ENCODE measurements at regions not wholly inside any gene's neighbourhood (a gene's known extent, or its start where the extent isn't known, plus 50 kb on each side); places are given as distances from the start of the nearest gene placed in this dataset.

DNA sequence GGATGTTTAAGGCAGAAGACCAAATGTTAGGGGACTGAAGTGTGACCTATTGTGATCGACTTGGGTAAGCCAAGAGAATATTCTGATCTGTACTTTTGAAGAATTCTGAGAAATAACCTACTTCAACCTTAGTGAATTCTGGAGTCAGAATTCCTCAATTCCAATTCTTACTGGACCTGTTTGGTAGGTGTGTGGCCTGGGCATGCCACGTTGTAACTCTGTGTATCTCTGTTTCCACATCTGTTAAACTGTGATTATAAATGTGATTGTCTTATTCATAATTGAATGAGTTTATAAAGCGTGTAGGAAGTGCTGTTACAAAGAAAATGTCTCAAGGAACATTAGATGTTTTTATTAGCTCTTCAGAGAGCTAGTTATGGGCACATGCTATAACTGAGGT is 64.5 kb downstream of the TUSC1 start:
- H3K27me3 ChIP-seq (ENCODE audit: control insufficient read depth in 1 of 2, insufficient read depth in 2 of 2, low read length in 2 of 2): no peaks in the 10 kb centered on the region
- H3K4me3 ChIP-seq (ENCODE audit: low read depth in 1 of 2, low read length in 2 of 2): no peak overlapping the region
- no peaks in the 10 kb centered on the region for H3K9me3 ChIP-seq (ENCODE audit: low read length)
- no peak overlapping the region for H3K9ac ChIP-seq (ENCODE audit: low read length)
- H3K27ac ChIP-seq (ENCODE audit: low read depth, low read length): no peak overlapping the region
- no peaks in the 10 kb centered on the region for H3K4me1 ChIP-seq (ENCODE audit: insufficient read depth, low read length)
- no peaks in the 10 kb centered on the region for H3K36me3 ChIP-seq (ENCODE audit: insufficient read depth, low read length)

DNA sequence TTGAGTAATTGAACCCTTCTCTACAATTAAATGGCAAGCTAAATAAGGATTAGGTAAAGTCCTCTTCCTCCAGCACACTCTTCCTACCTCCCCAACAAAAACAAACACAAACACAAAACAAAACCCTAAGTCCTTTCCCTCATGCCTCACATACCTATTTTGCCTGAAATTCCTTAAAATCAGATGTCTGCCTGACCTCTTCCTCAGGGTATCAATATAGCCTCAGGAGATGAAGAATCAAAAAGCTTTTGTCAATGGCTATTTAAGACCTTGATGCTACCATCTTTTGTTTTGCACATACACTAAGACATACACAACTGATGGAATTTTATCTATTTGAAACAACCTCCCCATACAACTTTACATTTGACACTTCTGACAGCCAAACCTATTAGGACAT is 75.1 kb downstream of the TUSC1 start:
- no peak overlapping the region for H3K9ac ChIP-seq (ENCODE audit: low read length)
- no peaks in the 10 kb centered on the region for H3K27me3 ChIP-seq (ENCODE audit: control insufficient read depth in 1 of 2, insufficient read depth in 2 of 2, low read length in 2 of 2)
- H3K9me3 ChIP-seq (ENCODE audit: low read length): no peaks in the 10 kb centered on the region
- H3K27ac ChIP-seq (ENCODE audit: low read depth, low read length): no peak overlapping the region
- no peaks in the 10 kb centered on the region for H3K36me3 ChIP-seq (ENCODE audit: insufficient read depth, low read length)
- H3K4me1 ChIP-seq (ENCODE audit: insufficient read depth, low read length): peaks cover 7% of the 10 kb centered on the region
- H3K4me3 ChIP-seq (ENCODE audit: low read depth in 1 of 2, low read length in 2 of 2): no peak overlapping the region

DNA sequence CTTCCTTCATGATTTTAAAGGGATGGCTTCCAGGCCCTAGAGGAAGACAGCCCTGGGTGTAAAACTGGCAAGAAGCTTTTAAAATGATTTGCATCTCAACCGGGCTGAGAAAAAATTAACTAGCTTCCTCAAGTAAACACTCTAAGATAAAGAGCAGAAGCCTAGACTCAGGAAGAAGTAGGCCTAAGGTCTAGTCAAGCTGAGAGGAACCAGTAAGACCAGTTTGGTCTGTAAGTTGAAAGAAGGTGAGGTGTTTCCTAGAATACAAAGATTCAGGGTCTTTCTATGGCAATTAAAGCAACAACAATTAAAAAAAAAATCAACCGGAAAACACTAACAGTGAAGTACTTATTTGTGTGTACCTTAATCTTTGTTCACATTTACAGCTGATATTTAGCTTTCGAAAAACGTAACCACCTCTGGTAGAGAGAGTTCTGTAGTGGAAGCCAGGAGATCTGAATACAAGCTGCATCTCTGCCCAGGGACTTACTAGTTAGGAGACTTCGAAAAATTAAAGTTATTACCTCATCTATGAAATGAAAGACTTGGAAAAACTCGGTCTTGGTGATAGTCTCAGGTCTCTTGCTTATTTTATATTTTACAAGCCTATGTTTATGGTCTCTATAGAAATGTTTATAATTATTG is 75.7 kb downstream of the TUSC1 start:
- H3K9ac ChIP-seq (ENCODE audit: low read length): no peak overlapping the region
- peaks cover 7% of the 10 kb centered on the region for H3K4me1 ChIP-seq (ENCODE audit: insufficient read depth, low read length)
- no peak overlapping the region for H3K27ac ChIP-seq (ENCODE audit: low read depth, low read length)
- H3K36me3 ChIP-seq (ENCODE audit: insufficient read depth, low read length): no peaks in the 10 kb centered on the region
- no peaks in the 10 kb centered on the region for H3K27me3 ChIP-seq (ENCODE audit: control insufficient read depth in 1 of 2, insufficient read depth in 2 of 2, low read length in 2 of 2)
- H3K4me3 ChIP-seq (ENCODE audit: low read depth in 1 of 2, low read length in 2 of 2): no peak overlapping the region
- no peaks in the 10 kb centered on the region for H3K9me3 ChIP-seq (ENCODE audit: low read length)

DNA sequence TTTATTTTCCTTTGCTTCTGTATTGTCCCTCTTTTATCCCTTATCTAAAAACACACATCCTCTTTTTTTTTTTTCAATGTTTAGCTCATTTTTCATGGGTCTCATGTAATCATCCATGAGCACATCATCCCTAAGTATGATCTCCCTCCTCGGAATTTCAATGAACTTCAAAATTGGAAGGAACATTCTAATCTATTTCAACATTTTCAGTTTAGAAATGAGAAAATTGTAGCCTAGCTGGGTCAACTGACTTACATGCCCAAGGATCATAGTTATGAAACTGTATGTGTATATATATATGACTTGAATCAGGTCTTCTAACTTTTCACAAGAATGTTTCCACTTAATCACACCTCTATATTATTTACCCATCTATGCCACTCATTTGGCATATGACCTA is 77.7 kb downstream of the TUSC1 start:
- H3K4me3 ChIP-seq (ENCODE audit: low read depth in 1 of 2, low read length in 2 of 2): no peak overlapping the region
- H3K9me3 ChIP-seq (ENCODE audit: low read length): no peaks in the 10 kb centered on the region
- H3K9ac ChIP-seq (ENCODE audit: low read length): no peak overlapping the region
- H3K36me3 ChIP-seq (ENCODE audit: insufficient read depth, low read length): no peaks in the 10 kb centered on the region
- peaks cover 7% of the 10 kb centered on the region for H3K4me1 ChIP-seq (ENCODE audit: insufficient read depth, low read length)
- no peaks in the 10 kb centered on the region for H3K27me3 ChIP-seq (ENCODE audit: control insufficient read depth in 1 of 2, insufficient read depth in 2 of 2, low read length in 2 of 2)
- no peak overlapping the region for H3K27ac ChIP-seq (ENCODE audit: low read depth, low read length)

DNA sequence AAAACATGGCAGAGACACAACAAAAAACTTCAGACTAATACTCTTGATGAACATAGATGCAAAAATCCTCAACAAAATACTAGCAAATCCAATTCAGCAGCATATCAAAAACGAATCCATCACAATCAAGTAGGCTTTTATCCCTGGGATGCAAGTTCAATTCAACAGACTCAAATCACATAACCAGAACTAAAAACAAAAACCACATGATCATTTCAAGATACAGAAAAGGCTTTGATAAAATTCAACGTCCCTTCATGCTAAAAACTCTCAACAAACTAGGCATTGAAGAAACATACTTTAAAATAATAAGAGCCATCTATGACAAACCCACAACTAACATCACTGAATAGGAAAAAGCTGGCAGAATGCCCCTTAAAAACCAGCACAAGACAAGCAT is 93.6 kb downstream of the TUSC1 start:
- Histone ChIP-seq H3K27ac (ENCODE audit: low read depth, low read length) (no peak overlapping the region), H3K4me1 (ENCODE audit: insufficient read depth, low read length) (no peaks in the 10 kb centered on the region), H3K9me3 (ENCODE audit: low read length) (no peaks in the 10 kb centered on the region), H3K9ac (ENCODE audit: low read length) (no peak overlapping the region), H3K36me3 (ENCODE audit: insufficient read depth, low read length) (no peaks in the 10 kb centered on the region), H3K4me3 (ENCODE audit: low read depth in 1 of 2, low read length in 2 of 2) (no peak overlapping the region), H3K27me3 (ENCODE audit: control insufficient read depth in 1 of 2, insufficient read depth in 2 of 2, low read length in 2 of 2) (no peaks in the 10 kb centered on the region)

DNA sequence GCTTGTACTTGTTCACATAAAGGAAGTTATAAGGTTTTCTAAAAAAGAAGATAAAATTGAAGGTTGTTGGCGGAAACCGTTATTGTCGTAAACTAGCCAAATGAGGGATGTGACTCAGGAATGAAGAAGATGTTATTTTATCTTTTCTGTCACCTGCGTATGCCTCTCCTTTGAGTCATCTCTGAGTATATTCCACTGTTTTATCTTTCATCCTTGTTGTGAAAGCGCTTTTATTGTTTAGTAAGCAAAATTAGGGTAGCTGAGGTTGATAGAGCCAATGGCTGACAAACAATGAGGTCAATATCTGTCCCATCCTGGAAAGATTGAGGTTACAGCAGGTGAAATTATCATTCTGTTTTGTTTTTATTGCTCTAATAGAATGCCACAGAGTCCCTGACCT is 105.0 kb downstream of the TUSC1 start:
- Histone ChIP-seq H3K4me3 (ENCODE audit: low read depth in 1 of 2, low read length in 2 of 2) (no peak overlapping the region), H3K4me1 (ENCODE audit: insufficient read depth, low read length) (no peaks in the 10 kb centered on the region), H3K27ac (ENCODE audit: low read depth, low read length) (no peak overlapping the region), H3K9me3 (ENCODE audit: low read length) (no peaks in the 10 kb centered on the region), H3K36me3 (ENCODE audit: insufficient read depth, low read length) (no peaks in the 10 kb centered on the region), H3K9ac (ENCODE audit: low read length) (no peak overlapping the region), H3K27me3 (ENCODE audit: control insufficient read depth in 1 of 2, insufficient read depth in 2 of 2, low read length in 2 of 2) (no peaks in the 10 kb centered on the region)

DNA sequence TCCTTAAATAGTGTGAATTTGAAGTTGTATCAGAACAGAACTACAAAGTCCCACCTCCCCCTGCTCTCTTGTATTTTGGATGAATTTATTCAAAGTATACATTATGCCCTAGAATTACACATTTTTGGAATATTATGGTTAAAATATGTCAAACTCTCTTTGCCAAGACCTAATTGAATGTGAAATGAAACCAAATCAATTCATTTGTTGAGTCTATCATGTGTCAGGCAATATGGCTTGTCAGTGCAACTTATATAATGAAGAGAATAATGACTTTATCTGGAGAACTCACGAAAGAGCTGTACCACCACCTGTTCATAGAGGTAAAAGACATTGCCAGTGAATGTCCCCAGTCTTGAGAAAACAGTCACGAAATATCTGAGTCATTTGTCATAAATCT is 106.8 kb downstream of the TUSC1 start:
- no peaks in the 10 kb centered on the region for H3K9me3 ChIP-seq (ENCODE audit: low read length)
- H3K36me3 ChIP-seq (ENCODE audit: insufficient read depth, low read length): no peaks in the 10 kb centered on the region
- H3K27me3 ChIP-seq (ENCODE audit: control insufficient read depth in 1 of 2, insufficient read depth in 2 of 2, low read length in 2 of 2): no peaks in the 10 kb centered on the region
- H3K27ac ChIP-seq (ENCODE audit: low read depth, low read length): no peak overlapping the region
- H3K4me1 ChIP-seq (ENCODE audit: insufficient read depth, low read length): no peaks in the 10 kb centered on the region
- H3K4me3 ChIP-seq (ENCODE audit: low read depth in 1 of 2, low read length in 2 of 2): no peak overlapping the region
- H3K9ac ChIP-seq (ENCODE audit: low read length): no peak overlapping the region

DNA sequence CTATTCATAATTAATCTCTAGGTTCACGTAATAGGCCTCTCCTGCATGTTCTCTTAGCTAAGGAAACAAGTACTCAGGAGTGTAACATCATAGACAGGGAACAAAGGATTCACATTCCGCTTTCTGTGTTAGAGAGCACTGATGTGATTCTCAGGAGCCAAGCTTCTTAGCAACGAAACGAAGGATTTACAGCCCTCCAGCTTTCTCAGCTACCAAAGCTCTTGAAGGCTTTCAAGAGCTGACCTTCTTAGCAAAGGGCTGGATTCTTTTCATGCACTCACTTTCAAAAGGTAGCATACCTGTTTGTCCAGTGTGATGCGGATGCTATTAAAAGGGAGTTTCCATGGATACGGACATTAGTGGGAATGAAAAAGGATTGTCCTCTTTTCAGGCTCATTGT is 107.4 kb downstream of the TUSC1 start:
- H3K27me3 ChIP-seq (ENCODE audit: control insufficient read depth in 1 of 2, insufficient read depth in 2 of 2, low read length in 2 of 2): no peaks in the 10 kb centered on the region
- no peaks in the 10 kb centered on the region for H3K4me1 ChIP-seq (ENCODE audit: insufficient read depth, low read length)
- H3K9ac ChIP-seq (ENCODE audit: low read length): no peak overlapping the region
- no peaks in the 10 kb centered on the region for H3K36me3 ChIP-seq (ENCODE audit: insufficient read depth, low read length)
- no peaks in the 10 kb centered on the region for H3K9me3 ChIP-seq (ENCODE audit: low read length)
- no peak overlapping the region for H3K27ac ChIP-seq (ENCODE audit: low read depth, low read length)
- no peak overlapping the region for H3K4me3 ChIP-seq (ENCODE audit: low read depth in 1 of 2, low read length in 2 of 2)

DNA sequence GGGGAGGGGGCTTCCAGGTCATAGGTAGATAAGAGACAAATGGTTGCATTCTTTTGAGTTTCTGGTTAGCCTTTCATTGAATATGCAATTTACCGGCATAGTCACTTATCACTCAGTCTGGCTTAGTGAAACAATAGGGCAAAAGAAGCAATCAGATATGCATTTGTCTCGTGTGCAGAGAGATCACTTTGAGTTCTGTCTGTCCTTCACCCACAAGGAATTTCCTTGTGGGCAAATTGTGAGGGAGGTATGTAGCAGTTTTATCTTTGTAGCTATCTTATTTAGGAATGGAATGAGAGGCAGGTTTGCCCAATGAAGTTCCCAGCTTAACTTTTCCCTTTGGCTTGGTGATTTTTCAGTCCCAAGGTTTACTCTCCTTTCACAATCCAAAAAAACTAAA is 116.1 kb downstream of the TUSC1 start:
- no peaks in the 10 kb centered on the region for H3K36me3 ChIP-seq (ENCODE audit: insufficient read depth, low read length)
- no peaks in the 10 kb centered on the region for H3K9me3 ChIP-seq (ENCODE audit: low read length)
- no peak overlapping the region for H3K9ac ChIP-seq (ENCODE audit: low read length)
- no peak overlapping the region for H3K4me3 ChIP-seq (ENCODE audit: low read depth in 1 of 2, low read length in 2 of 2)
- H3K4me1 ChIP-seq (ENCODE audit: insufficient read depth, low read length): no peaks in the 10 kb centered on the region
- H3K27me3 ChIP-seq (ENCODE audit: control insufficient read depth in 1 of 2, insufficient read depth in 2 of 2, low read length in 2 of 2): no peaks in the 10 kb centered on the region
- no peak overlapping the region for H3K27ac ChIP-seq (ENCODE audit: low read depth, low read length)

DNA sequence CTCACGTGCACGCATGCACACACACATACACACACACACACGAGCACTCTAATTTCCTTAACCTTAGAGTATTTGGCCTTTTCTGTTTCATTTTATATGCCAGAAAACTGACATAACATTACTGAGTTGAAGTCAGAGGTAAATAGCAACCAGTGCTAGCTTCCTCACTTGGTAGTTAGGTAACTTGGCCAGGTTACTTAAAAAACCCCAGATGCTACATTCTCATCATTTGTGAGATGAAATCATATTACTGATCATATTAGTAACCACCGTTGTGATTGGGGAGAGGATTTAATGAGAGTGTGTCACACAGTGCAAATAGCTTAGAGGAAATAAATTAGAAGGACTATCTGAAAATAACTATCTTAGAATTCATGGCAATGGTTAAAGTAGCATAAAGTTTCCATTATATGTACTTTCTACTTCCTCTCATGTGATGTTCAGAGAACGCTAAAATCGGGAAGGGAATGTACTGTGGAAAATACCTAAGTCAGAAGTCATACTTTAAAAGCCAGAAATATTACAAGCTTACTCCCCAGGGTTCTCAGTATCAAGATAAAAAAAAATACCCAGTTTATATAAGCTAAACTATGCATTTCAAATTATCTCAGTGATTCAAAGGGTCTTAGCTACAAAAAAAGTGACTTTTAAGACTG is 120.5 kb downstream of the TUSC1 start:
- Histone ChIP-seq H3K9ac (ENCODE audit: low read length) (no peak overlapping the region), H3K36me3 (ENCODE audit: insufficient read depth, low read length) (no peaks in the 10 kb centered on the region), H3K27me3 (ENCODE audit: control insufficient read depth in 1 of 2, insufficient read depth in 2 of 2, low read length in 2 of 2) (no peaks in the 10 kb centered on the region), H3K4me3 (ENCODE audit: low read depth in 1 of 2, low read length in 2 of 2) (no peak overlapping the region), H3K9me3 (ENCODE audit: low read length) (no peaks in the 10 kb centered on the region), H3K4me1 (ENCODE audit: insufficient read depth, low read length) (no peaks in the 10 kb centered on the region), H3K27ac (ENCODE audit: low read depth, low read length) (no peak overlapping the region)

DNA sequence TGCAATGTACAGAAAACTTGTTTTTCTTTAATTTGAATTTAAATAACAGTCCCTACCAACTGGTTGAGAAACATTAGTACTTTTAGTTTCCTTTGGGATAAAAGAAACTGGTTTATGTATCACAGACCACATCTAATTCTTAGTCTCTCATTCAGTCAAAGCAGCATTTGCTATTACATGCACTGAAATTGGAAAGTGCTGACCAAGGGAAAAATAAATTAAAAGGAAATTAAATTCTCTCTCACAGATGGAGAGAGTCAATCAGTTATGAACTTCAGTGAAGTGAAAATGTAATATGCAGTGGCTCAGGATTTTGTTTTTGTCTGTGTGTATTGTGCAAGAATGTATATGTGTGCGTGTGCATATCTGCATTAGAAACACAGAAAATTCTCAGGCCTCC is 121.7 kb downstream of the TUSC1 start:
- H3K36me3 ChIP-seq (ENCODE audit: insufficient read depth, low read length): no peaks in the 10 kb centered on the region

DNA sequence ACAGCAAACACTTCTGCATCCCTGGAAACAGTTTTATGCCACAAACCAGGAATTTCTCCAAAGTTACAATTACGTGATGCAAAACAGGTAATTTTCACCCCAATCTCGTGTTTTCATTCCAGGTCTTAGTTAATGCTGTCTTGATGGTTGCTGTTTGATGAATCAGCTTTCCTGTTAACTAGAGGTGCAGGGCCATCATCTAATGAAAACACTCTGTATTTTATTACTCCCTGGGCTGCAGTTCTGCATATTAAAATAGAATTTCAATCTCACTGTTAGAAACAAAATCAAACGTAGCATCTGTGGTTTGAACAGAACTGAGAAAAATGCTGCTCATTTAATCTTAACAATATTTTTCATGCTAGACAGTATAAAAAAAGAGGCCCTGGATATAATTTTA is 129.4 kb downstream of the TUSC1 start:
- Histone ChIP-seq H3K36me3 (ENCODE audit: insufficient read depth, low read length) (no peaks in the 10 kb centered on the region), H3K27me3 (ENCODE audit: control insufficient read depth in 1 of 2, insufficient read depth in 2 of 2, low read length in 2 of 2) (no peaks in the 10 kb centered on the region), H3K27ac (ENCODE audit: low read depth, low read length) (no peak overlapping the region), H3K9ac (ENCODE audit: low read length) (no peak overlapping the region), H3K4me3 (ENCODE audit: low read depth in 1 of 2, low read length in 2 of 2) (no peak overlapping the region), H3K9me3 (ENCODE audit: low read length) (no peaks in the 10 kb centered on the region), H3K4me1 (ENCODE audit: insufficient read depth, low read length) (no peaks in the 10 kb centered on the region)

More for the DNA sequence above, 121.7 kb downstream of the TUSC1 start:
- Histone ChIP-seq H3K27me3 (ENCODE audit: control insufficient read depth in 1 of 2, insufficient read depth in 2 of 2, low read length in 2 of 2) (no peaks in the 10 kb centered on the region), H3K9ac (ENCODE audit: low read length) (no peak overlapping the region), H3K4me1 (ENCODE audit: insufficient read depth, low read length) (no peaks in the 10 kb centered on the region), H3K9me3 (ENCODE audit: low read length) (no peaks in the 10 kb centered on the region), H3K4me3 (ENCODE audit: low read depth in 1 of 2, low read length in 2 of 2) (no peak overlapping the region), H3K27ac (ENCODE audit: low read depth, low read length) (no peak overlapping the region)
